SU-DHL-6 (cell line): ENCODE measurements at regions not wholly inside any gene's neighbourhood (a gene's known extent, or its start where the extent isn't known, plus 50 kb on each side); places are given as distances from the start of the nearest gene placed in this dataset.
"Not testable (repeated sequence)": the region's sequence is repeated elsewhere in the genome, so short reads cannot be mapped to it uniquely, and the experiment has no call there.

Source experiments
- H2AFZ ChIP-seq: fragments of 200-600 bp; sonication (generic); 2 replicates; pipeline ENCODE4 v1.6.1; 2014; ENCODE audit warnings: low read depth, mild to moderate bottlenecking, moderate library complexity, mixed read lengths, antibody characterized with exemption, low read length; ENCODE audit not compliant: severe bottlenecking
- H3F3A ChIP-seq: fragments of 200-600 bp; shearing (Covaris generic); 2 replicates; pipeline ENCODE4 v1.6.0; 2016; ENCODE audit warnings: antibody characterized with exemption, mild to moderate bottlenecking; ENCODE audit not compliant: insufficient read depth
- H3K27ac ChIP-seq: fragments of 200-600 bp; sonication (generic); 2 replicates; pipeline ENCODE4 v1.5.1; 2016; ENCODE audit warnings: low read depth, mild to moderate bottlenecking, low read length, moderate library complexity, mixed read lengths
- H3K27me3 ChIP-seq: fragments of 200-600 bp; sonication (generic), shearing (Covaris generic); 2 replicates; pipeline ENCODE4 v1.6.0; 2014; ENCODE audit warnings: mild to moderate bottlenecking, low read length
- H3K36me3 ChIP-seq: fragments of 200-600 bp; sonication (generic); 2 replicates; pipeline ENCODE4 v1.6.1; 2014; ENCODE audit warnings: mild to moderate bottlenecking, low read length, mixed read lengths
- H3K4me2 ChIP-seq: fragments of 300-600, 200-600 bp; shearing (Covaris generic), sonication (generic); 2 replicates; pipeline ENCODE4 v1.6.0; 2014; ENCODE audit warnings: low read length, low read depth, mild to moderate bottlenecking; ENCODE audit not compliant: poor library complexity, severe bottlenecking
- H3K4me3 ChIP-seq: fragments of 200-600 bp; sonication (generic); 2 replicates; pipeline ENCODE4 v1.5.1; 2014; ENCODE audit warnings: antibody characterized with exemption, low read length, mild to moderate bottlenecking, mixed read lengths; ENCODE audit not compliant: insufficient read depth, poor library complexity, severe bottlenecking
- H3K79me2 ChIP-seq: fragments of 200-600 bp; sonication (generic); 2 replicates; pipeline ENCODE4 v1.6.1; 2014; ENCODE audit warnings: mild to moderate bottlenecking, low read length, moderate library complexity; ENCODE audit not compliant: insufficient read depth
- H3K9ac ChIP-seq: fragments of 200-600 bp; sonication (generic); 2 replicates; pipeline ENCODE4 v1.7.0; 2014; ENCODE audit warnings: mild to moderate bottlenecking, low read length
- H3K9me2 ChIP-seq: fragments of 200-600 bp; sonication (generic); replicated peaks from 2 replicates; pipeline ENCODE4 v1.6.1; 2014; ENCODE audit warnings: low read length; ENCODE audit not compliant: insufficient read depth
- H3K9me3 ChIP-seq: fragments of 200-600 bp; sonication (generic); 2 replicates; pipeline ENCODE4 v1.6.1; 2014; ENCODE audit warnings: low read length, mixed read lengths; ENCODE audit not compliant: insufficient read depth
- H4K20me1 ChIP-seq: fragments of 200-600 bp; sonication (generic); 2 replicates; pipeline ENCODE4 v1.6.1; 2014; ENCODE audit warnings: low read depth, mild to moderate bottlenecking, antibody characterized with exemption, low read length, moderate library complexity, mixed read lengths
- CTCF ChIP-seq: fragments of 200-600 bp; sonication (generic); IDR thresholded peaks from one replicate; pipeline ENCODE4 v1.5.1; 2017; ENCODE audit warnings: antibody characterized with exemption, mild to moderate bottlenecking, low read length, moderate library complexity; ENCODE audit not compliant: insufficient read depth, poor library complexity, severe bottlenecking
- EZH2phosphoT487 ChIP-seq: fragments of 200-600 bp; sonication (generic), shearing (Covaris generic); conservative IDR thresholded peaks from 2 replicates; pipeline ENCODE4 v1.6.1; 2018; ENCODE audit warnings: mild to moderate bottlenecking, antibody characterized with exemption, low read length, moderate library complexity, mixed read lengths

GRCh38 chr18:30142870-30143269, 899.7 kb downstream of the DSC3 start:
- H3K4me3 ChIP-seq, result no peak overlapping the region
- no peak for TF ChIP-seq CTCF
- no peak for TF ChIP-seq EZH2phosphoT487
- 0 out of 2 replicates have a peak, but pooled peaks cover 4% of the 10 kb centered on the region for H3K9me2 ChIP-seq
- no peaks in the 10 kb centered on the region for H3K79me2 ChIP-seq
- H2AFZ ChIP-seq, result no peak overlapping the region
- H3K36me3 ChIP-seq, result no peaks in the 10 kb centered on the region
- H3K9ac ChIP-seq, result no peak overlapping the region
- H3K27me3 ChIP-seq, result no peaks in the 10 kb centered on the region
- H4K20me1 ChIP-seq, result no peaks in the 10 kb centered on the region
- no peak overlapping the region for H3K27ac ChIP-seq
- no peaks in the 10 kb centered on the region for H3F3A ChIP-seq
- H3K9me3 ChIP-seq, result 0 out of 2 replicates have a peak, but pooled peaks cover 5% of the 10 kb centered on the region
- H3K4me2 ChIP-seq, result no peak overlapping the region

GRCh38 chr18:30142248-30142647, 900.3 kb downstream of the DSC3 start:
- Histone ChIP-seq H3K9ac (no peak overlapping the region), H3F3A (no peaks in the 10 kb centered on the region), H3K79me2 (no peaks in the 10 kb centered on the region), H2AFZ (no peak overlapping the region), H3K4me3 (no peak overlapping the region), H3K9me3 (0 out of 2 replicates have a peak, but pooled peaks cover 5% of the 10 kb centered on the region), H3K27ac (no peak overlapping the region), H3K4me2 (no peak overlapping the region), H3K36me3 (no peaks in the 10 kb centered on the region), H4K20me1 (no peaks in the 10 kb centered on the region), H3K9me2 (0 out of 2 replicates have a peak, but pooled peaks cover 4% of the 10 kb centered on the region), H3K27me3 (no peaks in the 10 kb centered on the region)
- TF ChIP-seq CTCF (no peak), EZH2phosphoT487 (no peak)

- H3K9me2 ChIP-seq, H3K36me3 ChIP-seq, H3K9ac ChIP-seq, H3K4me2 ChIP-seq, H2AFZ ChIP-seq, H3K4me3 ChIP-seq, H4K20me1 ChIP-seq, H3K27ac ChIP-seq, H3F3A ChIP-seq, H3K79me2 ChIP-seq, H3K9me3 ChIP-seq, H3K27me3 ChIP-seq: not testable (repeated sequence)
These were observed 901.0 kb downstream of the DSC3 start for GRCh38 chr18:30141506-30141905.

GRCh38 chr18:30139631-30140287, 902.8 kb downstream of the DSC3 start:
- TF ChIP-seq CTCF (no peak), EZH2phosphoT487 (no peak)
- no peak overlapping the region for H3K27ac ChIP-seq
- no peak overlapping the region for H3K4me2 ChIP-seq
- no peaks in the 10 kb centered on the region for H3K27me3 ChIP-seq
- H3K36me3 ChIP-seq, result no peaks in the 10 kb centered on the region
- H4K20me1 ChIP-seq, result no peaks in the 10 kb centered on the region
- 0 out of 2 replicates have a peak, but pooled peaks cover 5% of the 10 kb centered on the region for H3K9me3 ChIP-seq
- H3K9me2 ChIP-seq, result 0 out of 2 replicates have a peak, but pooled peaks cover 4% of the 10 kb centered on the region
- H3K9ac ChIP-seq, result no peak overlapping the region
- H2AFZ ChIP-seq, result no peak overlapping the region
- no peaks in the 10 kb centered on the region for H3F3A ChIP-seq
- no peak overlapping the region for H3K4me3 ChIP-seq
- H3K79me2 ChIP-seq, result no peaks in the 10 kb centered on the region
